ENCODE measurements at regions not wholly inside any gene's neighbourhood (a gene's known extent, or its start where the extent isn't known, plus 50 kb on each side); places are given as distances from the start of the nearest gene placed in this dataset.
"Not testable (repeated sequence)": the region's sequence is repeated elsewhere in the genome, so short reads cannot be mapped to it uniquely, and the experiment has no call there.

GRCh38 chr5:10921160-10921559 lies 160.1 kb upstream of the DAP start:
- DNase-seq (ENCODE audit: low read depth), result no peak

DNA sequence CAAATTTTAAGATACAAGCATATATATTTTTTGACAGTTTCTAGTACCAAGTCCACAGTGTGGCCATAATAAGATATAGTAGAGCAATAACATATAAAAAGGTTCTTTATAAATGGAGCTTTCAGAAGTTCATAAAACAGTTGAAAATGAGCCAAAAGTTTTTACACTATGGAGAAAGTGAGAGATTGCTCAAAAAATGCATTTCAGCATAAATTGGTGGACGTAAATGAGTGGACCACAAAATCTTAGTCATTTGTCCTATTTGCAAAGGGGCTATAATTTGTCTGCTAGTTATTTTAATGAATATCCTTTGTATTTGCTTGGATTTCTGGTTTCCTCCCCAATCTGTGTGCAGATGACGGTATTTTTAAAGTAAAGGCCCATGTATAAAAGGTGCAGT lies 159.4 kb upstream of the DAP start:
- no peak for DNase-seq (ENCODE audit: low read depth)

DNA sequence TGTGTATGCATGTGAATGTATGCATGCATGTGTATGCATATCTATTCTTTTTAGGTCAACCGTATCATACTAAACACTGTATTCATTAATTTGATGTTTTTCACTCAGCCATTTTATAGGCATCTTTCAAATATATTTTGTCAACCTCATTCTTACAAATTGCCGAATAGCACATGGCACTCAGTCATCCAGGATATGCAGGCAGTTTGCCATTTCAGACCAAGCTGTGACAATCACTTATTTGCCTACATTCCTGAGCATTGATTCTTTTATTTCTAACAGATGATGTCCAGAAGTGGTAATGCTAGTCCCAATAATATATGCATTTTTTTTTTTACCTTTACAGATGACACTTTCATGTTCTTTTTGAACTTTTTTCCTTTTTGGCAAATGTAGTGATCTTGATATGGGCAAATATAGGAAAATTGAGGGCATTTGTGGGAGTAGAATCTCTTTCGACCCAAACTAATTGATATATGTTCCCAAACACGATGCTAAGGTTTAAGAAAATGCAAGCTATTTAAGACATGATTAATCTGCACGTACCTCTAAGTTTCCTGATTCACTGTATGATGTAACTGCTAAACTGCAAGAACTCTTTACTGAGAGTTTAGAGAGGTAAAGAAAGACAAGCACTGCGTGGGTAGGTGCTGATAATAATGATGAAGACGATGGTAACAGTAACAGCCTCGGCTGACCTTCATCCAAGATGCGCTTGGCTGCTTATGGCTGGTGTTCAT lies 153.9 kb upstream of the DAP start:
- no peak for DNase-seq (ENCODE audit: low read depth)

- no peak for DNase-seq (ENCODE audit: low read depth)
Measured at GRCh38 chr5:10913841-10914240, 152.8 kb upstream of the DAP start.

DNA sequence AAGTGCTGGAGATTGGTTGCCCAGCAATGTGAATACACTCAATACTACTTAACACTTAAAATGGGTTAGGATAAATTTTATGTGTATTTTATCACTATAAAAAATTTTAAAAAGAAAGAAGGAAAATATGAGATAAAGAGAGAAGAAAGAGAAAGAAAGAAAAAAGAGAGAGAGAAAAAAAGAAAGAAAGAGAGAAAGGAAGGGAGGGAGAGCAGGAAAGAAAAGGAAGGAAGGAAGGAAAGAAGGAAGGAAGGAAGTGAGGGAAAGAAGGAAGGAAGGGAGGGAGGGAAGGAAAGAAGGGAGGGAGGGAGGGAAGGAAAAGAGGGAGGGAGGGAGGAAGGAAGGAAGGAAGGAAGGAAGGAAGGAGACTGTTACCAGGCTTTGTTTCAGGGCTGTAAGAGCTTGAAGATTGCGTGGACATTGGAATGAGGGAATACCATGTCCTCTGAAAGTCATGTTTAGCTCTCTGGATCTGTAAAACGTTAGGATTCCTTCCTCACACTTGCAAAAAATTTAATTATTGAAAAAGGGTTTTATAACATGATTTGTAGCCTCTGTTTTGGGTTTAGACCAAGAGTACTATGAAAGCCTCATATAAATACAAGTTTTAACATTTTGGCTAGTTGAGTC lies 152.3 kb upstream of the DAP start:
- DNase-seq (ENCODE audit: low read depth), result no peak

- no peak for DNase-seq (ENCODE audit: low read depth)
Measured at GRCh38 chr5:10912435-10912834, 151.4 kb upstream of the DAP start.

DNA sequence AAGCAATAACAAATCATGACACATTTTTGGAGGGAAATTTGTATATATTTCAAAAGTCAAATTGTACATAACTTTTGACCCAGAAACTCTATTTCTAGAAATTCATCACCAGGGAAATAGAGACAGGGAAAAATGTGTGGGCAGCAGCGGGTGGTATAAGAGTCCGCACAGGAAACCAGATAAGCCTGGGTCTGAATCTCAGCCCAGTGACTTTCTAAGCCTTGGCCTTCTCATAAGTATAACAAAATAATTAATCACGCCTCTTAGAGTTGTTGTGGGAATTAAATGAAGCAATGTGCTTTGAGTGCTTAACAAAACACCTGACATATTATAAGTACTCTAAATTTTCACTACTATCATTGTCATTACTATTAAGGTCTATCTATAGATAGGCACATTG lies 149.2 kb upstream of the DAP start:
- no peak for DNase-seq (ENCODE audit: low read depth)

DNA sequence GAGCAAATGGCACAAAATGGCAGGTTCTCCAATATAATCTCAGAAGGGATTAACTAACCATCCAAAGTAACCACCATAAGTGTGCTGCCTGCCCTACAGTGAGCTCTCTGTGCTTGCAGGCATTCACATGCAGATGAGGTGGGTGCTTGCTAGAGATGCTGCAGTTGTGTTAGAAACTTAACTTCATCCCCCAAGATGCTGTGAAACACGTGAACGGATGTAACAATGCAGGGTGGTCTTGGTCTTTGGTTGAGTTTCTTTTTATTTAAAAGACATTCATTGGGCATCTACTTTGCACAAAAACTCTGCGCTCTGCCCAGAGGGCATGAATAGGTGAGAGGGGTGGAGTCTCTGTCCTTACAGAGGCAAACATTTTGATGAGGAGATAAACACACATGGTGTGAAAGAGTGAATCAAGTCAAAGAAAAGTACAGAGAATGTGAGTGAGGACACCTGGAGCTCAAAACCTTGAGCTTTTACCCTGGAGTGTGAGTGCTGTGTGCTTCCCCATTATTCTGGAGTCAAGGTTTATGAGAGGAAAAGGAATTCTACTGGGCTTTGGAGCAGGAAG lies 143.9 kb upstream of the DAP start:
- no peak for DNase-seq (ENCODE audit: low read depth)

- DNase-seq (ENCODE audit: low read depth), result no peak
Measured at GRCh38 chr5:10903786-10904560, 142.9 kb upstream of the DAP start.

- DNase-seq (ENCODE audit: low read depth), result no peak
Measured at GRCh38 chr5:10902145-10902544, 141.1 kb upstream of the DAP start.

DNA sequence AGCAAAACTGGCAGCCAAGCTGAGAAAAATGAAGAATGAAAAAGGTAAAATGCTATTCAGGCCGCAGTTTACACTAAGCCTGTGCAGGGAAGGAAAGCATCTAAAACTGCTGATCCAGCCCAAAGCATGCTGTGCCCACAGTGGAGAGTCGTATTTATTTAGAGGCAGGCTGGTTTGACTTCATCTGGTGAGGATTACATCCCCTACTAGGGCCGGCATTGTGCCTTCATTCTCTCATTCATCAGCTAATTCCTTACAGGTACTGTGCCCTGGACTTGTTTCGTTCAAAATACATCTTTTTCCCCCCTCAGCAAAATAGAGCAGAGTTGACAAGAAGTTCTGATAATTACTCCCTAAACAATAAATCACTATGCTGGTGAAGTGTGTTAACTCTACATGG lies 137.5 kb upstream of the DAP start:
- DNase-seq (ENCODE audit: low read depth), result no peak

GRCh38 chr5:10896016-10896415 lies 135.0 kb upstream of the DAP start:
- no peak for DNase-seq (ENCODE audit: low read depth)

GRCh38 chr5:10894445-10895054 lies 133.5 kb upstream of the DAP start:
- no peak for DNase-seq (ENCODE audit: low read depth)

DNA sequence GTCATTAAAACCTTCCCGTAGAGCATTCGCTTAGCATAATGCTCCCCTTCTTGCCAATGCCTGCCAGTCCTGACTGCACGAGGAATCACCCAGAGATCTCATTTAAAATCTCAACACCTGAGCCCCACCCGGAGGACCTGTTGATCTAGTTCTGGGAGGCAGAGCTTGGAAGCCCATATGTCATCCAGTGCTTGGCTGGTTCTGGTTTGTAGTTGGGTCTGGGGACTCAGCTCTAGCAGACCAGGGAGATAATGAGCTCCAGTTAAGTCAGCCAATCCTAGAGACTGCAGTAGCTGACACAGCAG lies 131.8 kb upstream of the DAP start:
- DNase-seq (ENCODE audit: low read depth), result no peak

- no peak for DNase-seq (ENCODE audit: low read depth)
Measured at GRCh38 chr5:10892147-10892910, 131.3 kb upstream of the DAP start.

- DNase-seq (ENCODE audit: low read depth), result no peak
Measured at GRCh38 chr5:10891193-10891592, 130.2 kb upstream of the DAP start.

DNA sequence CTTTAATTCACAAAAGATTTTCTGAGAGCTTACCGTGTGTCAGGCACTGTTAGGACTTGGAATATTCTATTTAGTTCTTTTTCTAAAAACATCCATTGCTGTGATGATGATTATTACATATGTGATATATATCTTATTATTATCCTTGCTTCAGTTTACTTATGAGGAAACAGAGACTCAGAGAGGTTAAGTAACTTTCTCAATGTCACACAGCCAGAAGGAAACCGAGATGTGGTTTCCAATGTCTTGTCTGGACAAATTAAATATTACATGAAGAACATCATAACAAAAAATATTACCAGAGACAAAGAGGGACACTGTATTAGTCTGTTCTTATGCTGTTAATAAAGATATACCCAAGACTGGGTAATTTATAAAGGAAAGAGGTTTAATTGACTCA lies 125.5 kb upstream of the DAP start:
- no peak for DNase-seq (ENCODE audit: low read depth)

DNA sequence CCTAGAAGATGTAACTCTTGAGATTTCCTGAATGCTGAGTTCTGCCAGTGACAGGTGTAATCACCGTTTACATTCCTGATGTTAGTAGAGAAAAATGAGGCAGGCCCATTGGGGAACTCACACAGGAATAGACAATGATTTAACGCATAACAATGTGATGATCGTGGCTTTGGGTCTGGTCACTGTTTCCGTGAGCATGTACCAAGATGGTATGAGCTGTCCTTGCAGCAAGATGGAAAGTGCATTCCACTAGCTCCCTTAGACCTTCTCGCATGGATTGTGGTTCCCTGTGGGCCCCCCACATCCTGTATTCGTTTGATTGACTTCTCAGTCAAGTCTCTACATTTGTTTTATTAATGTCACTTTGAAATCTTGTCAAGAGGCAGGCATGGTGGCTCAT lies 124.0 kb upstream of the DAP start:
- DNase-seq (ENCODE audit: low read depth), result no peak

- not testable (repeated sequence) for DNase-seq (ENCODE audit: low read depth)
Measured at GRCh38 chr5:10883945-10884344, 122.9 kb upstream of the DAP start.

DNA sequence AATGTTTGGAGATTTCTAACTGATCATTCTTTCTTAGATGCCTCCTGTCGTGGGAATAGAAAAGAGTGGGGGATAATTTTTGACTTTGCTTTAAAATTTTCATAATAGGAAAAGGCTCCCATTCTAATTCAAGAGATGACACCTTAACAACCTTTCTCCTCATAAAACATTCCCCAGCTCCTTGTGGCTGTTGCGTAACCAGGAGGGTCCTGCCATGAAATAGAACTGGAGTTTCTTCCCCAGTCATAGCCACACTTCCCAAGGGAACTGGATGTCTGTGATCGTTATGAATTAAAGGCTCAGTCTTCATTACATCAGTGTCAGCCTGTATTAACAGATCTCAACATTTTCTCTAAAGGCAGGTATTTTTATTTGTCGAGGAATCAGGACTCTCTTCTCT lies 119.9 kb upstream of the DAP start:
- no peak for DNase-seq (ENCODE audit: low read depth)

DNA sequence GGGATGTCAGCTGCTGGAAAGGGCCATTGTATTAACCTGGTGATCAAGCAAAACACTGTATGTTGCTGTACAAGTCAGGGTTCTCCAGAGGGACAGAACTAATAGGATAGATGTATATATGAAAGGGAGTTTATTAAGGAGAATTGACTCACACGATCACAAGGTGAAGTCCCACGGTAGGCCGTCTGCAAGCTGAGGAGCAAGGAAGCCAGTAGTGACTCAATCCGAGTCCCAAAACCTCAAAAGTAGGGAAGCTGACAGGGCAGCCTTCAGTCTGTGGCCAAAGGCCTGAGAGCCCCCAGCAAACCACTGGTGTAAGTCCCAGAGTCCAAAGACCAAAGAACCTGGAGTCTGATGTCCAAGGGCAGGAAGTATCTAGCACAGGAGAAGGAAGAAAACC lies 116.0 kb upstream of the DAP start:
- not testable (repeated sequence) for DNase-seq (ENCODE audit: low read depth)
